ENCODE measurements at regions not wholly inside any gene's neighbourhood (a gene's known extent, or its start where the extent isn't known, plus 50 kb on each side); places are given as distances from the start of the nearest gene placed in this dataset.

DNA sequence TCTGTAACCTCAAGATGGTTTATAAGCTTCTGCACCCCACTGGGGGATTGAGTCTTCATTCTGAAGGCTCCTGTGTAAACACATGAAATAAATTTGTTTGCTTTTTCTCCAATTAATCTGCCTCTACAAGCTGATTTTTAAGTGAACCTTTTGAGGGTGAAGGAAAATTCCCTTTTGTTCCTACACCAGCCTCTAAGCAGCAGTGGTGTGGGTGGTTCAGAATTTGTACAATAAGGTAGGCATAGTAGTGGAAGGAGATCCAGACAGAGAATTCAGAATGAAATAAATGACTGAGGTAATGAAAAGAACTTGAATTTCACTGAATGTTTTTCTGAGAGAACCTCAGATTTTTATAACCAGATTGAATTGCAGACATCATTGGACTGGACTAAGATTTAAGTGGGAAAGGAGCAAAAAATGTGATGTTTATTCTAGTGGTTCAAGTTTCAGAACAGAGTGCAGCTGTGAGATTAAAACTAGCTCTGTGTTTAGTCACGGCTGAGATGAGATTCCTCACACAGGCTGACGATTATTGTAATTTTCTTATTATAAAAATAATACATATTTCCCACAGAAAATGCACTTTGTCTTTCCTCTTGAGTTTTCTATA lies 1162.2 kb downstream of the TYW1 start:
- Histone ChIP-seq H3K9me2 (replicated peaks; ENCODE audit: insufficient read depth, low read length) (no peaks in the 10 kb centered on the region), H3K36me3 (replicated peaks; ENCODE audit: insufficient read depth, low read length) (no peaks in the 10 kb centered on the region), H3K27me3 (replicated peaks; ENCODE audit: insufficient read depth, low read length) (no peaks in the 10 kb centered on the region), H2AFZ (ENCODE audit: low read length) (no peak overlapping the region), H3K27ac (ENCODE audit: low read length) (no peak overlapping the region), H3K9me3 (replicated peaks; ENCODE audit: insufficient read depth, low read length) (no peaks in the 10 kb centered on the region), H3K4me1 (ENCODE audit: low read length) (no peaks in the 10 kb centered on the region), H3K4me3 (ENCODE audit: low read length) (no peak overlapping the region), H3K9ac (ENCODE audit: low read length) (no peak overlapping the region), H4K20me1 (ENCODE audit: insufficient read depth, low read length) (no peaks in the 10 kb centered on the region), H3K4me2 (ENCODE audit: low read depth, low read length) (no peak overlapping the region), H3F3A (ENCODE audit: insufficient read depth, low read length) (no peaks in the 10 kb centered on the region), H3K79me2 (ENCODE audit: low read length) (no peaks in the 10 kb centered on the region)
- TF ChIP-seq EZH2phosphoT487 (IDR thresholded peaks at IDR 0.05; ENCODE audit: low read length) (no peak), EZH2 (optimal IDR thresholded peaks at IDR 0.05; ENCODE audit: low read depth, low read length) (no peak)
- TF ChIP-seq, protein P1, sequence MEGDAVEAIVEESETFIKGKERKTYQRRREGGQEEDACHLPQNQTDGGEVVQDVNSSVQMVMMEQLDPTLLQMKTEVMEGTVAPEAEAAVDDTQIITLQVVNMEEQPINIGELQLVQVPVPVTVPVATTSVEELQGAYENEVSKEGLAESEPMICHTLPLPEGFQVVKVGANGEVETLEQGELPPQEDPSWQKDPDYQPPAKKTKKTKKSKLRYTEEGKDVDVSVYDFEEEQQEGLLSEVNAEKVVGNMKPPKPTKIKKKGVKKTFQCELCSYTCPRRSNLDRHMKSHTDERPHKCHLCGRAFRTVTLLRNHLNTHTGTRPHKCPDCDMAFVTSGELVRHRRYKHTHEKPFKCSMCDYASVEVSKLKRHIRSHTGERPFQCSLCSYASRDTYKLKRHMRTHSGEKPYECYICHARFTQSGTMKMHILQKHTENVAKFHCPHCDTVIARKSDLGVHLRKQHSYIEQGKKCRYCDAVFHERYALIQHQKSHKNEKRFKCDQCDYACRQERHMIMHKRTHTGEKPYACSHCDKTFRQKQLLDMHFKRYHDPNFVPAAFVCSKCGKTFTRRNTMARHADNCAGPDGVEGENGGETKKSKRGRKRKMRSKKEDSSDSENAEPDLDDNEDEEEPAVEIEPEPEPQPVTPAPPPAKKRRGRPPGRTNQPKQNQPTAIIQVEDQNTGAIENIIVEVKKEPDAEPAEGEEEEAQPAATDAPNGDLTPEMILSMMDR (IDR thresholded peaks at IDR 0.05; ENCODE audit: low read length): no peak
- no peak for DNase-seq

- H3K79me2 ChIP-seq (ENCODE audit: low read length): no peaks in the 10 kb centered on the region
- no peak overlapping the region for H3K4me3 ChIP-seq (ENCODE audit: low read length)
- no peak overlapping the region for H3K9ac ChIP-seq (ENCODE audit: low read length)
- no peaks in the 10 kb centered on the region for H3K9me2 ChIP-seq (replicated peaks; ENCODE audit: insufficient read depth, low read length)
- no peaks in the 10 kb centered on the region for H3K27me3 ChIP-seq (replicated peaks; ENCODE audit: insufficient read depth, low read length)
- H2AFZ ChIP-seq (ENCODE audit: low read length): no peak overlapping the region
- H3K4me1 ChIP-seq (ENCODE audit: low read length): no peaks in the 10 kb centered on the region
- H3K36me3 ChIP-seq (replicated peaks; ENCODE audit: insufficient read depth, low read length): no peaks in the 10 kb centered on the region
- H3K27ac ChIP-seq (ENCODE audit: low read length): no peak overlapping the region
- DNase-seq: no peak
- H3K9me3 ChIP-seq (replicated peaks; ENCODE audit: insufficient read depth, low read length): no peaks in the 10 kb centered on the region
- TF ChIP-seq EZH2phosphoT487 (IDR thresholded peaks at IDR 0.05; ENCODE audit: low read length) (no peak), EZH2 (optimal IDR thresholded peaks at IDR 0.05; ENCODE audit: low read depth, low read length) (no peak)
- TF ChIP-seq, protein P1 (IDR thresholded peaks at IDR 0.05; ENCODE audit: low read length): no peak
- no peaks in the 10 kb centered on the region for H4K20me1 ChIP-seq (ENCODE audit: insufficient read depth, low read length)
- no peak overlapping the region for H3K4me2 ChIP-seq (ENCODE audit: low read depth, low read length)
- H3F3A ChIP-seq (ENCODE audit: insufficient read depth, low read length): no peaks in the 10 kb centered on the region
Measured at GRCh38 chr7:68162712-68163111, 1166.1 kb downstream of the TYW1 start.

- Histone ChIP-seq H3K9me2 (replicated peaks; ENCODE audit: insufficient read depth, low read length) (no peaks in the 10 kb centered on the region), H3K4me2 (ENCODE audit: low read depth, low read length) (no peak overlapping the region), H3K79me2 (ENCODE audit: low read length) (no peaks in the 10 kb centered on the region), H3F3A (ENCODE audit: insufficient read depth, low read length) (no peaks in the 10 kb centered on the region), H2AFZ (ENCODE audit: low read length) (no peak overlapping the region), H3K27ac (ENCODE audit: low read length) (no peak overlapping the region), H3K36me3 (replicated peaks; ENCODE audit: insufficient read depth, low read length) (no peaks in the 10 kb centered on the region), H3K4me1 (ENCODE audit: low read length) (no peaks in the 10 kb centered on the region), H3K4me3 (ENCODE audit: low read length) (no peak overlapping the region), H4K20me1 (ENCODE audit: insufficient read depth, low read length) (no peaks in the 10 kb centered on the region), H3K9ac (ENCODE audit: low read length) (no peak overlapping the region), H3K9me3 (replicated peaks; ENCODE audit: insufficient read depth, low read length) (no peaks in the 10 kb centered on the region), H3K27me3 (replicated peaks; ENCODE audit: insufficient read depth, low read length) (no peaks in the 10 kb centered on the region)
- TF ChIP-seq EZH2 (optimal IDR thresholded peaks at IDR 0.05; ENCODE audit: low read depth, low read length) (no peak), EZH2phosphoT487 (IDR thresholded peaks at IDR 0.05; ENCODE audit: low read length) (no peak)
- TF ChIP-seq, protein P1 (IDR thresholded peaks at IDR 0.05; ENCODE audit: low read length): no peak
- DNase-seq: no peak
Measured at GRCh38 chr7:68166525-68166924, 1169.9 kb downstream of the TYW1 start.
